Embryonic facial prominence (tissue), 1 donor: ENCODE measurements at regions not wholly inside any gene's neighbourhood (a gene's known extent, or its start where the extent isn't known, plus 50 kb on each side); places are given as distances from the start of the nearest gene placed in this dataset.

Experiments used
- DNase-seq: peaks from one replicate; pipeline ENCODE4 v3.0.0-alpha.2; 2016; ENCODE audit errors: extremely low spot score

GRCh38 chr1:83673312-83673711, 325.6 kb downstream of the TTLL7 start:
- no peak for DNase-seq

- DNase-seq: no peak
Measured at GRCh38 chr1:83671586-83671985, 327.3 kb downstream of the TTLL7 start.

GRCh38 chr1:83670909-83671565, 327.9 kb downstream of the TTLL7 start:
- no peak for DNase-seq

GRCh38 chr1:83641796-83642443, 357.0 kb downstream of the TTLL7 start:
- peak; percentile 46 for DNase-seq

- peak; percentile 37 for DNase-seq
Measured at GRCh38 chr1:83641206-83641658, 357.7 kb downstream of the TTLL7 start.

GRCh38 chr1:83639785-83640184, 359.1 kb downstream of the TTLL7 start:
- DNase-seq: no peak

- no peak for DNase-seq
Measured at GRCh38 chr1:83637586-83637985, 361.3 kb downstream of the TTLL7 start.

- no peak for DNase-seq
Measured at GRCh38 chr1:83637009-83637408, 361.9 kb downstream of the TTLL7 start.

GRCh38 chr1:83632906-83633305, 366.0 kb downstream of the TTLL7 start:
- DNase-seq: no peak

GRCh38 chr1:83631851-83632250, 367.1 kb downstream of the TTLL7 start:
- DNase-seq: no peak

GRCh38 chr1:83627045-83627444, 371.9 kb downstream of the TTLL7 start:
- no peak for DNase-seq

GRCh38 chr1:83626603-83627002, 372.3 kb downstream of the TTLL7 start:
- no peak for DNase-seq

- no peak for DNase-seq
Measured at GRCh38 chr1:83625646-83626045, 373.3 kb downstream of the TTLL7 start.

- no peak for DNase-seq
Measured at GRCh38 chr1:83620016-83620415, 378.9 kb downstream of the TTLL7 start.

- no peak for DNase-seq
Measured at GRCh38 chr1:83619170-83619896, 379.6 kb downstream of the TTLL7 start.

GRCh38 chr1:83617883-83618282, 381.0 kb downstream of the TTLL7 start:
- no peak for DNase-seq

GRCh38 chr1:83615370-83615769, 383.6 kb downstream of the TTLL7 start:
- DNase-seq: no peak

- DNase-seq: no peak
Measured at GRCh38 chr1:83606416-83606955, 392.4 kb downstream of the TTLL7 start.

- peak; percentile 39 for DNase-seq
Measured at GRCh38 chr1:83596331-83596730, 402.6 kb downstream of the TTLL7 start.

GRCh38 chr1:83593073-83593472, 405.9 kb downstream of the TTLL7 start:
- DNase-seq: no peak

- DNase-seq: no peak
Measured at GRCh38 chr1:83588140-83588539, 410.8 kb downstream of the TTLL7 start.

- no peak for DNase-seq
Measured at GRCh38 chr1:83583351-83584014, 415.4 kb downstream of the TTLL7 start.
